C4-2B (cell line): ENCODE measurements at regions not wholly inside any gene's neighbourhood (a gene's known extent, or its start where the extent isn't known, plus 50 kb on each side); places are given as distances from the start of the nearest gene placed in this dataset.

Experiments
- H3K27ac ChIP-seq: fragments of 450-650 bp; 2 replicates; pipeline ENCODE4 v1.5.1; 2017
- ZFX ChIP-seq: fragments of 450-650 bp; IDR thresholded peaks from 2 replicates; pipeline ENCODE4 v1.6.1; 2017
- TF ChIP-seq, protein P1 (sequence below): fragments of 450-650 bp; conservative IDR thresholded peaks from 2 replicates; pipeline ENCODE4 v1.5.1; 2017; ENCODE audit warnings: mild to moderate bottlenecking

DNA sequence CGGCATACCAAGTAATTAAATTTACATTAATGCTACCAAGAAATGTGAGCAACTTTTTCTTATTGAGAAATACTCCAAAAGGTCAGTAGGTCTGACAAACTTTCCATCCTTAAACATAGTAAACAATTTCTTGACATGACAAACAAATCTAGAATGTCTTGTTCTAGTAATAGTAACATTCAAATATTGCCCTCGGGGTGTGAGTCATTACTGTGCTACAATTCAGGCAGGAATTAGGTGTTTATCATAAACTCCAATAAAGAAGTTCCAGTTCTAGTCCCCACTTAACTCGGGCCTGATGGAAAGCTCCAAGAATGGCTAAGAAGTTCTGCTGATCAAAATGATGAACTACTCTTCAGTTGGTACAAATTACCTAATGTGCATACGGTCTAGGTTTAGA is 235.6 kb upstream of the TUSC1 start:
- TF ChIP-seq, protein P1, sequence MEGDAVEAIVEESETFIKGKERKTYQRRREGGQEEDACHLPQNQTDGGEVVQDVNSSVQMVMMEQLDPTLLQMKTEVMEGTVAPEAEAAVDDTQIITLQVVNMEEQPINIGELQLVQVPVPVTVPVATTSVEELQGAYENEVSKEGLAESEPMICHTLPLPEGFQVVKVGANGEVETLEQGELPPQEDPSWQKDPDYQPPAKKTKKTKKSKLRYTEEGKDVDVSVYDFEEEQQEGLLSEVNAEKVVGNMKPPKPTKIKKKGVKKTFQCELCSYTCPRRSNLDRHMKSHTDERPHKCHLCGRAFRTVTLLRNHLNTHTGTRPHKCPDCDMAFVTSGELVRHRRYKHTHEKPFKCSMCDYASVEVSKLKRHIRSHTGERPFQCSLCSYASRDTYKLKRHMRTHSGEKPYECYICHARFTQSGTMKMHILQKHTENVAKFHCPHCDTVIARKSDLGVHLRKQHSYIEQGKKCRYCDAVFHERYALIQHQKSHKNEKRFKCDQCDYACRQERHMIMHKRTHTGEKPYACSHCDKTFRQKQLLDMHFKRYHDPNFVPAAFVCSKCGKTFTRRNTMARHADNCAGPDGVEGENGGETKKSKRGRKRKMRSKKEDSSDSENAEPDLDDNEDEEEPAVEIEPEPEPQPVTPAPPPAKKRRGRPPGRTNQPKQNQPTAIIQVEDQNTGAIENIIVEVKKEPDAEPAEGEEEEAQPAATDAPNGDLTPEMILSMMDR: no peak
- no peak for TF ChIP-seq ZFX
- no peak overlapping the region for H3K27ac ChIP-seq

DNA sequence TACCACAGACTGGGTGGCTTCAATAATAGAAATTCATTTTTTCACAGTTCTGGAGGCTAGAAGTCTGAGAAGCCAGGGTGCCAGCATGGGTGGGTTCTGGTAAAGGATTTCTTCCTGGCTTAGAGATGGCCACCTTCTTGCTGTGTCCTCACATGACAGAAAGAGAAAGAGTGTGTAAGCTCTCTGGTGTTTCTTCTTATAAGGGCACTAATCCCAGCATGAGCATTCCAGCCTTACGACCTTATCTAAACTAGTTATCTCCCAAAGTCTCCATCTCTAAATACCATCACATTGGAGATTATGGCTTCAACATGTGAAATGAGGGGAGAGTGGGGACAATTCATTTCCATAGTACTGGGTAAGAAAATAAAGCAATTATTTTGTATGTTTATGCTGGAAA is 226.5 kb upstream of the TUSC1 start:
- H3K27ac ChIP-seq: no peak overlapping the region
- TF ChIP-seq, protein P1: no peak
- TF ChIP-seq ZFX: no peak

DNA sequence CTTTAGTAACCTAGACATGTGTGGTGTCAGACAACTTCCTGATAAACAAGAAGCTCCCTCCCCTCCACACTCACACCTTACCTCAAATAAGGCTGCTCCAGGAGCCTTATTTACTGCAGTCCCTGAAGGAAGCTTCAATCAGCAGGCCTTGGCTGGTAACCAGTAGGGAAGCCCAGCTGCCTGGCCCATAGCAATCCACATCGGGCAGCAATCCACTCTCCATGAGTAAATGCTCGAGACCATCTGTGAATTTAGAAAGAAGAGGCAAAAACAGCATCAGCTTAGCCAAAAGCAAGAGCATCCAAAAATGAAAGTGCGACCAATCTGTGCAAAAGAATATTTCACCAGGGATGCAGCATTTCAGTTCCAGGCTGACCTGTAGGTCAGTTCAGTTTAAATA is 213.3 kb upstream of the TUSC1 start:
- H3K27ac ChIP-seq: no peak overlapping the region
- TF ChIP-seq, protein P1: no peak
- no peak for TF ChIP-seq ZFX

DNA sequence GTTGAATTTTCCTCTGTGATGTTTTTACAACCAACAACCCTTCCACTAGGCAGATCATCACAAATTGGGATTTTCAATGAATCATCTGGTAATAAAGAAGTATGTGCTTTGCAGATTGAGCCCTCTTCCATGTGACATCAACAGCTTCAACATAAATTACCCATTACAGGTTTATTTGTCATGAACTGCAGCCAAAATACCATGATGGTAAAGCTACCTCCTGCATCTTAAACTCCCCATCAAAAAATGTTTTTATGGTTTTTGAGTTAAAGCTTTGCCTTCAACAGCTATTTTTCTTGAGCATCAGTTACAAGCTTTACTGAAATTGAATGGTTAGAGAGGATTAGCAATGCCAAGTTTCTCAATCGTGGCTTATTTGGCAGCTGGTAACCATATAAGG is 211.4 kb upstream of the TUSC1 start:
- TF ChIP-seq, protein P1: no peak
- no peak for TF ChIP-seq ZFX
- H3K27ac ChIP-seq: no peak overlapping the region

DNA sequence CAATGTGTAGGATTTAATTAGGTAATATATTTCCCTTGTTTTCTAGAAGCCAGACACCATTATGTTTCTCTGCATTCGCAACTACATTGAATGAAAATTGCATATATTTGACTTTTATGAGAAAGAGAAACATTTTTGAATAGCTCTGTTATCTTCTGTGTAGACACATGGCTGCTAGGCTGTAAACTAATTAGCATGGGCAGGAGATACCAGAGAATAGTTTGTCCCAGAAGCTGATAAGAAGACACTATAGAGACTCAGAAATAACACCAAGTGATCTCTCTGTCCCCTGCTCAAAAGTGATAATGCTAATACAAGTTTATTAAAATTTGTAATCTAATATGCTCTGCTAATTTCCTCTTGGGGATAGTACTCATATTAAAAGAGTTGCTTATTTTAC is 198.0 kb upstream of the TUSC1 start:
- TF ChIP-seq, protein P1: no peak
- no peak for TF ChIP-seq ZFX
- H3K27ac ChIP-seq: no peak overlapping the region

DNA sequence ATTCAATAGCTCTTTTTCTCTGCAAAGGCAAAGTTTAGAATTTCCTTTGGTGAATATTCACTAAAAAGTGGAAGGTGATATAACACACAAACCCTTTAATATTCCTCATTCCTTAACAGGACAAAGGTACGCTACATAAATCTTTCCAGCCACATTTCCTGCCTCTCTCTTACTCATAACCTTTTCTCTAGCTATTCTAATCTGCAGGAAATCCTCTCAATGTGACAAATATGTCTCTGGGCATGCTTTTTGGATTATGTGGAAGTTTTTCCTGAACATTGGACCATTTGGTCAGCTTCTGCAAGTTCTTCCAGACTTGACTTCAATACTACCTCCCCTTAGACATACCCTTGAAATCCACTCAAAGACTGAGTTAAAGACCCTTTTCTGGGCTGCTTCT is 186.3 kb upstream of the TUSC1 start:
- TF ChIP-seq, protein P1: no peak
- TF ChIP-seq ZFX: no peak
- H3K27ac ChIP-seq: no peak overlapping the region

DNA sequence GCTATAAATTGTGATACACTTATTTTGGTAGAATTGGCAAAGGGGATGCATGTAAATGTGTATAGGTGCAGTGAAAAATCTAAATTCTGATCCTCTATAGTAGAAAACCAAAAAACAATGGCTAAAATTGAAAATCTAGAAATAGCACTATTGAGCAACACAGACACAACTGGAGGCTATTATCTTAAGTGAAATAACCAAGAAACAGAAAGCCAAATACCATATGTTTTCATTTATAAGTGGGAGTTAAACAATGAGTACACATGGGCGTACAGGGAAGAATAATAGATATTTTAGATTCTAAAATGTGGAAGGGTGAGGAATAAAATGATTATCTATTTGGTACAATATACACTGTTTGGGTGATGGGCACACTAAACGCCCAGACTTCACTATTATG is 183.2 kb upstream of the TUSC1 start:
- H3K27ac ChIP-seq: no peak overlapping the region
- TF ChIP-seq, protein P1: no peak
- no peak for TF ChIP-seq ZFX
